ENCODE measurements at regions not wholly inside any gene's neighbourhood (a gene's known extent, or its start where the extent isn't known, plus 50 kb on each side); places are given as distances from the start of the nearest gene placed in this dataset.

DNA sequence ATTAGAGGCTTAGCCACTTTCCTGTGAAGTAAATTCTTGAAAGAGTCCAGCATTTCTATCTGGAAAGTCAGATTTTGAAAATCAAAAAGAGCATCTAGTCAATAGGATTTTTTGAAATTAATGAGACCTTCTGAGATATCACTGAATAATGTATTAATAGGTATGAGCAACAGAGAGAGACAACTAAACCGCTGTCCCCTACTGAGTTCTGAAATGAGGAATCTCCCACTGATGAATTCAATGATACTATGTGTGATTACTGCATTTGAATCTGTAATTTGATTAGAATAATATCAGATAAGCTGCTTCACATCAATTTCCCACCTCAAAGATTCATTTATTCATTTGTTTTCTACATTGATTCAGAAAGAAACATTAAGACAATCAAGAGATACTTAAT, 252.8 kb downstream of the TMX3 start:
- no peak overlapping the region for H3K4me3 ChIP-seq (replicated peaks; ENCODE audit: low read depth, low read length)
- TF ChIP-seq, protein P1, sequence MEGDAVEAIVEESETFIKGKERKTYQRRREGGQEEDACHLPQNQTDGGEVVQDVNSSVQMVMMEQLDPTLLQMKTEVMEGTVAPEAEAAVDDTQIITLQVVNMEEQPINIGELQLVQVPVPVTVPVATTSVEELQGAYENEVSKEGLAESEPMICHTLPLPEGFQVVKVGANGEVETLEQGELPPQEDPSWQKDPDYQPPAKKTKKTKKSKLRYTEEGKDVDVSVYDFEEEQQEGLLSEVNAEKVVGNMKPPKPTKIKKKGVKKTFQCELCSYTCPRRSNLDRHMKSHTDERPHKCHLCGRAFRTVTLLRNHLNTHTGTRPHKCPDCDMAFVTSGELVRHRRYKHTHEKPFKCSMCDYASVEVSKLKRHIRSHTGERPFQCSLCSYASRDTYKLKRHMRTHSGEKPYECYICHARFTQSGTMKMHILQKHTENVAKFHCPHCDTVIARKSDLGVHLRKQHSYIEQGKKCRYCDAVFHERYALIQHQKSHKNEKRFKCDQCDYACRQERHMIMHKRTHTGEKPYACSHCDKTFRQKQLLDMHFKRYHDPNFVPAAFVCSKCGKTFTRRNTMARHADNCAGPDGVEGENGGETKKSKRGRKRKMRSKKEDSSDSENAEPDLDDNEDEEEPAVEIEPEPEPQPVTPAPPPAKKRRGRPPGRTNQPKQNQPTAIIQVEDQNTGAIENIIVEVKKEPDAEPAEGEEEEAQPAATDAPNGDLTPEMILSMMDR (IDR thresholded peaks at IDR 0.05; ENCODE audit: low read depth, low read length, missing control alignments) = no peak
- no peak for DNase-seq (ENCODE audit: extremely low read depth, low read depth)

DNA sequence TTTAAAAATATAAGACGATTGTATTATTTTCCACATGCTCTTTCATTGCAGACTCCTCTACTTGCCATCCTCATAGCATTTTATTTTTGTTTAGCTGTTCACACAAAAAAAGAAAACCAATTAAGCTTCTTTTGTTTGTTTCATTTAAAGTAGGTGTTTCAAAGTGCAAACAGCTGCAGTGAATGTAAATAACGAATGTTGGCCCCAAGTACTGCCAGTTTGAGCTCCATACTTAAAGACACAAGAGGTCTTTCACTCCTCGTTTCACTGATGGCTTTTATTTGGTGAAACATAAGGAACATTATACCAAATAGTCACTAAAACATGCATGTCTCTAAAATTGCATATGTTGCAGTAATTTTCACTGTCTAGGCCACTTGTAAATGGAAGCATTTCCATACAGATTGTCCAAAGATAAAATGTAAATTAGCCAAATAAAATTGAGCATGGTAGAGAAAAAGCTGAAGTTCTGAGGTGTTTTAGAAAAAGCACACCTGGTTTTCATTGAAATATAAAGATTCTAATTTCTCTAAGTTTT, 253.4 kb downstream of the TMX3 start:
- no peak overlapping the region for H3K4me3 ChIP-seq (replicated peaks; ENCODE audit: low read depth, low read length)
- DNase-seq (ENCODE audit: extremely low read depth, low read depth) = no peak
- TF ChIP-seq, protein P1 (IDR thresholded peaks at IDR 0.05; ENCODE audit: low read depth, low read length, missing control alignments) = no peak

DNA sequence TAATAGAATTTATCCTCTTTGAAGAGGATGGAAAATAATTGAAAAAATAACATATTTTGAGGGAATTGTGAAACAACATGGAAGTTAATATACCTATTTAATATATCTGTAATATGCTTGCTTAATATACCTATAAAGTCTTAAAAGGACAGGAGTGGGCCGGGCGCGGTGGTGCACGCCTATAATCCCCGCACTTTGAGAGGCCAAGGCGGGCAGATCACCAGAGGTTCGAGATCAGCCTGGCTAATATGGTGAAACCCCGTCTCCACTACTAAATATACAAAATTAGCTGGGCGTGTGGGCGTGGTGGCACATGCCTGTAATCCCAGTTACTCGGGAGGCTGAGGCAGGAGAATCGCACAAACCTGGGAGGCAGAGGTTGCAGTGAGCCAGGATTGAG, 254.9 kb downstream of the TMX3 start:
- TF ChIP-seq, protein P1 (IDR thresholded peaks at IDR 0.05; ENCODE audit: low read depth, low read length, missing control alignments) = no peak
- DNase-seq (ENCODE audit: extremely low read depth, low read depth) = no peak
- H3K4me3 ChIP-seq (replicated peaks; ENCODE audit: low read depth, low read length) = no peak overlapping the region

DNA sequence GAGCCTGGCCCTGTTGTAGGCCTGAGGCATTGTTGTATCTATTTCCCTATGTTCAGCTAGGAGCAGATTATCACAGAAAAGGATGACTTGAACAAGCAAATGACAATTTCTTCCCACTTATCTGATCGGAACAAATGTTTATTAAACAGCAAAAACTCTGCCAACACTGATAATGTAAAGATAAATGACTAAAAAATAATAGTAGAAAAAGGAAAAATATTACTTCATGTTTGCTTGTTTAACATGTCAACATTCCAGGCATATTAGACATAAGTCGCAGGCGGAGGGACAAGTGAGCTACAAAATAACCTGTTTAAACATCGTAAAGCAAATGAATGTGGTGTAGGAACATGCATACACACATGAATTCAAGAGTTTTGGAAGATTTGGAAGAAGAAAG, 257.9 kb downstream of the TMX3 start:
- H3K4me3 ChIP-seq (replicated peaks; ENCODE audit: low read depth, low read length) = no peak overlapping the region
- TF ChIP-seq, protein P1 (IDR thresholded peaks at IDR 0.05; ENCODE audit: low read depth, low read length, missing control alignments) = no peak
- DNase-seq (ENCODE audit: extremely low read depth, low read depth) = no peak

DNA sequence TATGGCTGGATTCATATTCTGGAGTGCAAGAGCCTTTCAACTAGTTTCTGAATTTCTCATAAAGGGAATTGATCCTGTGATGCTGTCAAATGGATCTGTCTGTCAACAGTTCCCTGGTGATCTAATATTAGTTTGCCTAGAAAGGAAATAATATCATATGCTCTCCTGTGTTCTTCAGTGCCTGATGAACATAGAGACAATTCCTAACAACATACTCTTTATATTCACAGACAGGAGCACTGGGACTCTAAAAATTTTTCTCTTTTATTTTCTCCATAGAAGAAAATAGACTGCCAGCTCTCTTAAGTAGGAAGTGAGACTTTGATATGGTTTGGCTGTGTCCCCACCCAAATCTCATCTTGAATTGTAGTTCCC, 259.7 kb downstream of the TMX3 start:
- no peak overlapping the region for H3K4me3 ChIP-seq (replicated peaks; ENCODE audit: low read depth, low read length)
- DNase-seq (ENCODE audit: extremely low read depth, low read depth) = no peak
- TF ChIP-seq, protein P1 (IDR thresholded peaks at IDR 0.05; ENCODE audit: low read depth, low read length, missing control alignments) = no peak

DNA sequence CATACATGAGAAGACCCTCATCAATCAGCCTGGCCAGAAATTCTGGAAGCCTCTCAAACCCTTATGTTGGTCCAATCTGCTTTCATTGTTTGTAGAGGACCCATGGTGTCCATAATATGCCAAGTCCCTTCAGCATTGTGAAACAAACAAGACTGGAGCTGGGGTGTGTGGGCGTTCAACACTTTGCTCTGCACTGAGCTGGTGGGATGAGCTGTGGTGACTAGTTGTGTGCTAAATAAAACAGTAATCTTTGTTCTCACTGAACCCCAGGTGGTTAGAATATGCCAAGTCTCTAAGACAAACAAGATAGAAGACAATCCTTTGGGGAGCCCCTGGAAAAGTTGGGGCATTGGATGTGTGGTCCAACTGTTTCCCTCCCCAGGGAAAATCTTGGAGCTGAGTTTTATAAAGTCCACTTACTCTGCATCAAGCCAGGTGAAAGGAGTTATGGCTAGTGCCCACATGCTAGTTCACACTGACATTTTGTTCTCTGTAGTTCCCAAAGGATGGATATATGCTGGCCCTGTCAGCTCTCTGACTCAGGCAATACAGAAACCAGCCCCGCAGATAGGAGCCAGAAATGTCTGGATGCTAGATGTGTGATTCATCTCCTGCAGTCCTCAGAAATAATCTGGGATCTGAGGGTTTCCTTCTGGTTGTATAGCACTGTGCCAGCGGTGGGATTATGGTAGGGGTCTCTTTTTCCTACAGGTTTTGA, 260.2 kb downstream of the TMX3 start:
- no peak for DNase-seq (ENCODE audit: extremely low read depth, low read depth)
- TF ChIP-seq, protein P1 (IDR thresholded peaks at IDR 0.05; ENCODE audit: low read depth, low read length, missing control alignments) = no peak
- H3K4me3 ChIP-seq (replicated peaks; ENCODE audit: low read depth, low read length) = no peak overlapping the region
